ENCODE measurements at regions not wholly inside any gene's neighbourhood (a gene's known extent, or its start where the extent isn't known, plus 50 kb on each side); places are given as distances from the start of the nearest gene placed in this dataset.

DNA sequence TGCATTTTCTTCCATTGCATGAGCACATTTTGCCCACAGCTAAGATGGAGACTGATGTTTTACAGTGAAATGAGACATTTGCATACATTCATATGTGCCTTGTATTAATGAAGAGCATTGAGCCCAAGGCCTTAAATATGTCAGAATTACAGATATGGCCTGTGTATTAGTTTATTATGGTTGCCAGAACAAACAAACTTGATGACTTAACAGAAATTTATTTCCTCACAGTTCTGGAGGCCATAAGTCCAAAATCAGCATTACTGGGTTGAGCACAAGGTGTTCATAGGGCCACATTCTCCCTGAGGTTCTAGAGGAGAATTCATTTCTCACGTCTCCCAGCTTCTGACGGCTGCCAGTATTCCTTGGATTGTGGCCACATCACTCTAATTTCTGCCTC, 302.6 kb upstream of the TGFBR2 start:
- TF ChIP-seq, protein P1, sequence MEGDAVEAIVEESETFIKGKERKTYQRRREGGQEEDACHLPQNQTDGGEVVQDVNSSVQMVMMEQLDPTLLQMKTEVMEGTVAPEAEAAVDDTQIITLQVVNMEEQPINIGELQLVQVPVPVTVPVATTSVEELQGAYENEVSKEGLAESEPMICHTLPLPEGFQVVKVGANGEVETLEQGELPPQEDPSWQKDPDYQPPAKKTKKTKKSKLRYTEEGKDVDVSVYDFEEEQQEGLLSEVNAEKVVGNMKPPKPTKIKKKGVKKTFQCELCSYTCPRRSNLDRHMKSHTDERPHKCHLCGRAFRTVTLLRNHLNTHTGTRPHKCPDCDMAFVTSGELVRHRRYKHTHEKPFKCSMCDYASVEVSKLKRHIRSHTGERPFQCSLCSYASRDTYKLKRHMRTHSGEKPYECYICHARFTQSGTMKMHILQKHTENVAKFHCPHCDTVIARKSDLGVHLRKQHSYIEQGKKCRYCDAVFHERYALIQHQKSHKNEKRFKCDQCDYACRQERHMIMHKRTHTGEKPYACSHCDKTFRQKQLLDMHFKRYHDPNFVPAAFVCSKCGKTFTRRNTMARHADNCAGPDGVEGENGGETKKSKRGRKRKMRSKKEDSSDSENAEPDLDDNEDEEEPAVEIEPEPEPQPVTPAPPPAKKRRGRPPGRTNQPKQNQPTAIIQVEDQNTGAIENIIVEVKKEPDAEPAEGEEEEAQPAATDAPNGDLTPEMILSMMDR (IDR thresholded peaks at IDR 0.05): no peak
- no peak for TF ChIP-seq ZFX (IDR thresholded peaks at IDR 0.05; ENCODE audit: borderline replicate concordance)

All from 22Rv1 (cell line).